OCI-LY3 (cell line): ENCODE measurements at regions not wholly inside any gene's neighbourhood (a gene's known extent, or its start where the extent isn't known, plus 50 kb on each side); places are given as distances from the start of the nearest gene placed in this dataset.

ENCODE experiments used
- H2AFZ ChIP-seq: fragments of 200-600, 300-600 bp; shearing (Covaris generic); 2 replicates; pipeline ENCODE4 v1.6.0; 2014; ENCODE audit warnings: antibody characterized with exemption, low read depth, low read length
- H3K27ac ChIP-seq: fragments of 200-600, 300-600 bp; sonication (generic); 2 replicates; pipeline ENCODE4 v1.5.1; 2014; ENCODE audit warnings: mild to moderate bottlenecking, low read length, moderate library complexity, mixed read lengths
- H3K27me3 ChIP-seq: fragments of 200-600, 300-600 bp; sonication (generic); 2 replicates; pipeline ENCODE4 v1.6.1; 2014; ENCODE audit warnings: low read depth, low read length, mixed read lengths
- H3K36me3 ChIP-seq: fragments of 200-600, 300-600 bp; sonication (generic); replicated peaks from 2 replicates; pipeline ENCODE3; 2014; ENCODE audit warnings: low read depth, low read length, mixed read lengths
- H3K4me1 ChIP-seq: fragments of 300-600, 200-600 bp; sonication (generic); 2 replicates; pipeline ENCODE4 v1.6.1; 2014; ENCODE audit warnings: low read length, mixed read lengths
- H3K4me2 ChIP-seq: fragments of 200-600, 300-600 bp; sonication (generic); 2 replicates; pipeline ENCODE4 v1.6.1; 2014; ENCODE audit warnings: low read length, mixed read lengths
- H3K4me3 ChIP-seq: fragments of 300-600, 200-600 bp; sonication (generic); 2 replicates; pipeline ENCODE4 v1.5.1; 2014; ENCODE audit warnings: antibody characterized with exemption, mild to moderate bottlenecking, low read length, moderate library complexity
- H3K79me2 ChIP-seq: fragments of 300-600, 200-600 bp; shearing (Covaris generic); 2 replicates; pipeline ENCODE4 v1.6.1; 2014; ENCODE audit warnings: mild to moderate bottlenecking, low read length, mixed read lengths
- H3K9ac ChIP-seq: fragments of 300-600, 200-600 bp; shearing (Covaris generic); 2 replicates; pipeline ENCODE4 v1.6.0; 2014; ENCODE audit warnings: mild to moderate bottlenecking, low read length, moderate library complexity
- H3K9me3 ChIP-seq: fragments of 200-600, 300-600 bp; shearing (Covaris generic); 2 replicates; pipeline ENCODE4 v1.6.1; 2014; ENCODE audit warnings: low read length, mixed read lengths; ENCODE audit not compliant: insufficient read depth
- H4K20me1 ChIP-seq: fragments of 200-600, 300-600 bp; sonication (generic); 2 replicates; pipeline ENCODE4 v1.6.1; 2016; ENCODE audit warnings: low read length, mixed read lengths; ENCODE audit not compliant: insufficient read depth
- CTCF ChIP-seq: fragments of 200-600, 300-600 bp; sonication (generic); IDR thresholded peaks from 2 replicates; pipeline ENCODE4 v1.5.1; 2014; ENCODE audit warnings: antibody characterized with exemption, low read length, low read depth
- EZH2phosphoT487 ChIP-seq: fragments of 200-600 bp; shearing (Covaris generic); IDR thresholded peaks from 2 replicates; pipeline ENCODE4 v1.6.1; 2018; ENCODE audit warnings: antibody characterized with exemption, mixed run types, low read depth

GRCh38 chr5:12854386-12854785 lies 950.1 kb upstream of the CTNND2 start:
- Histone ChIP-seq H2AFZ (no peak overlapping the region), H3K4me3 (no peak overlapping the region), H3K4me1 (no peaks in the 10 kb centered on the region), H3K9ac (no peak overlapping the region), H4K20me1 (no peaks in the 10 kb centered on the region), H3K79me2 (no peaks in the 10 kb centered on the region), H3K4me2 (no peak overlapping the region), H3K27me3 (no peaks in the 10 kb centered on the region), H3K36me3 (no peaks in the 10 kb centered on the region), H3K9me3 (no peaks in the 10 kb centered on the region), H3K27ac (no peak overlapping the region)
- TF ChIP-seq CTCF (no peak), EZH2phosphoT487 (no peak)

- H3K9ac ChIP-seq, result no peak overlapping the region
- H3K9me3 ChIP-seq, result no peaks in the 10 kb centered on the region
- H4K20me1 ChIP-seq, result no peaks in the 10 kb centered on the region
- no peaks in the 10 kb centered on the region for H3K4me1 ChIP-seq
- H3K36me3 ChIP-seq, result no peaks in the 10 kb centered on the region
- no peak overlapping the region for H3K4me3 ChIP-seq
- no peak overlapping the region for H3K27ac ChIP-seq
- H3K27me3 ChIP-seq, result no peaks in the 10 kb centered on the region
- no peaks in the 10 kb centered on the region for H3K79me2 ChIP-seq
- H2AFZ ChIP-seq, result no peak overlapping the region
- TF ChIP-seq CTCF, result no peak
- TF ChIP-seq EZH2phosphoT487, result no peak
- H3K4me2 ChIP-seq, result no peak overlapping the region
These were observed 947.5 kb upstream of the CTNND2 start for GRCh38 chr5:12851761-12852160.

DNA sequence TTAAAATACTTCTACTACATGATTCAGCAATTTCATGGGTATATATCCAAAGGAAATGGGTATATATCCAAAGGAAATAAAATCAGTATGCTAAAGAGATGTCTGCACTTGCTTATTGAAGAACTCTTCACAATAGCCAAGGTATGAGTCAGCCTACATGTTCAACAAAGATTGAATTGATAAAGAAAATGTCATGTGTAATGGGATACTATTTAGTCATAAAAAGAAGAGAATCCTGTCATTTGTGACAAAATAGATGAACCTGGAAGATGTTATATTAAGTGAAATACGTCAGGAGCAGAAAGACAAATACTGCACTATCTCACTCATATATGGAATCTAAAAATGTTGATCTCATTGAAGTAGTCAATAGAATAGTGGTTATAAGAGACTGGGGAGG lies 944.5 kb upstream of the CTNND2 start:
- no peak overlapping the region for H3K27ac ChIP-seq
- H3K4me3 ChIP-seq, result no peak overlapping the region
- no peaks in the 10 kb centered on the region for H3K4me1 ChIP-seq
- H3K9me3 ChIP-seq, result no peaks in the 10 kb centered on the region
- no peaks in the 10 kb centered on the region for H4K20me1 ChIP-seq
- H3K27me3 ChIP-seq, result no peaks in the 10 kb centered on the region
- H3K36me3 ChIP-seq, result no peaks in the 10 kb centered on the region
- H2AFZ ChIP-seq, result no peak overlapping the region
- no peak for TF ChIP-seq EZH2phosphoT487
- no peaks in the 10 kb centered on the region for H3K79me2 ChIP-seq
- H3K9ac ChIP-seq, result no peak overlapping the region
- no peak overlapping the region for H3K4me2 ChIP-seq

DNA sequence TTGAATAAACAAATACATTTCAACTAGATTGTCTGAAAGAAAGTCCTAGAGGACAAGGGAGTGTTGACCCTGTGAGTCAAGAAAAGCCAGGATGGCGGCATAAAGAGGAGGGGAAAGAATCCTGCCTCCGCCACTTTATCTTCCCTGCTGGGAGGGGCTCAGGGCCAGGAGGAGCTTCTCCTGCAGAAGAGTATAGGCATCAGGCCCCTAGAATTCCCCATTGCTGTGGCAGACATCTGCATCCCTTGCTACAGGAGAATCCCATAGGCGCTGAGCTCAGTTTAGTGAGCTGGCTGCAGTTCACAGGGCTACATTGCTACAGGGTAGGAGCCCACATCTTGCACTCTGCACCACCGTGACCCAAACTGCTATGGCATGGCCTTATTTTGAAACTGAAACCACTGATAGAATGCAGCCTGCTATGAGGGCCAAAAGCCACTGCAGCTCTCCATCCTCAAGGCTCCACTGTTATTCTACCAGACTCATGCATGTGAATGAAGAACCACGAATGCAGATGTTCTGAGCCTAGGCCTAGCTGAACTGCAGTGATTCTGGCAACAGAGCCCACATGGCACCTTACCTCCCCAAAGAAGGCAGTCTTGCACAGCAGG lies 941.4 kb upstream of the CTNND2 start:
- H2AFZ ChIP-seq, result no peak overlapping the region
- TF ChIP-seq EZH2phosphoT487 (no peak), CTCF (no peak)
- no peaks in the 10 kb centered on the region for H3K9me3 ChIP-seq
- no peaks in the 10 kb centered on the region for H3K4me1 ChIP-seq
- H3K36me3 ChIP-seq, result no peaks in the 10 kb centered on the region
- no peak overlapping the region for H3K4me3 ChIP-seq
- H4K20me1 ChIP-seq, result no peaks in the 10 kb centered on the region
- H3K9ac ChIP-seq, result no peak overlapping the region
- no peak overlapping the region for H3K4me2 ChIP-seq
- no peak overlapping the region for H3K27ac ChIP-seq
- H3K27me3 ChIP-seq, result no peaks in the 10 kb centered on the region
- no peaks in the 10 kb centered on the region for H3K79me2 ChIP-seq

DNA sequence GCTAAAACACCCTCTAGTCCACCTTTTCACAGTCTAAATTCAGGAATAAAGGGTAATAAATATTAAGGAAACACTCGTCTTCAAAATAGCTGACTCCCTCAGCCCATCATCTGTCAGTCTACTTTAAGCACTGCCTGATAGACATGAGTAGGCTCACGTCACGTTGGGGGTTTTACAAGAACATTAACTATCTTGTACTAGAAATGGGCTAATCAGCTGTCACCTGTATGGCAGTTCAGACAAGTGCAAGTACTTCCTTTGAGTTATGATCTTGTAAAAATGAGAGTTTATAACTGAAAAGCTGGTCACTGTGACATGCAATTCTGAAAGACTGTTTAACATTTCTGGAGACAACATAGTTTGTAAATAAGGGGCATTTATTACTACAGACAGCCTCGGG lies 936.7 kb upstream of the CTNND2 start:
- H3K4me2 ChIP-seq, result no peak overlapping the region
- no peaks in the 10 kb centered on the region for H3K27me3 ChIP-seq
- H3K9ac ChIP-seq, result no peak overlapping the region
- no peaks in the 10 kb centered on the region for H3K9me3 ChIP-seq
- H2AFZ ChIP-seq, result no peak overlapping the region
- no peaks in the 10 kb centered on the region for H4K20me1 ChIP-seq
- H3K27ac ChIP-seq, result no peak overlapping the region
- H3K4me1 ChIP-seq, result no peaks in the 10 kb centered on the region
- H3K36me3 ChIP-seq, result no peaks in the 10 kb centered on the region
- TF ChIP-seq CTCF, result no peak
- TF ChIP-seq EZH2phosphoT487, result no peak
- no peak overlapping the region for H3K4me3 ChIP-seq
- H3K79me2 ChIP-seq, result no peaks in the 10 kb centered on the region
